PC-3 (cell line): ENCODE measurements at regions not wholly inside any gene's neighbourhood (a gene's known extent, or its start where the extent isn't known, plus 50 kb on each side); places are given as distances from the start of the nearest gene placed in this dataset.

Experiments used
- ATAC-seq: fragments of 200-7000 bp; cut with Tn5 transposase; 2 replicates; pipeline ENCODE4 v1.9.1; 2020; ENCODE audit warnings: mild to moderate bottlenecking, moderate library complexity
- BruUV-seq: library from RNA; stranded (reverse); fragments of 400-500 nt; replicated peaks from 2 replicates; lab custom pipeline; 2021; lab: Mats Ljungman, UMichigan
- CTCF ChIA-PET: fragments of 300-600 bp; sonication (Branson Sonifier 250); formaldehyde crosslinking; loops from one replicate; lab custom pipeline; 2022; ENCODE audit warnings: antibody characterized with exemption; lab: Charles Lee
- POLR2A ChIA-PET: fragments of 300-600 bp; sonication (Branson Sonifier 250); formaldehyde crosslinking; loops from one replicate; lab custom pipeline; 2022; ENCODE audit warnings: antibody characterized with exemption; ENCODE audit not compliant: unreplicated experiment; lab: Charles Lee
- DNase-seq: peaks from one replicate; pipeline ENCODE4 v3.0.0-alpha.2; 2015
- H2AFZ ChIP-seq: fragments of 300-600 bp; sonication (generic); 2 replicates; pipeline ENCODE4 v1.6.0; 2016; ENCODE audit warnings: antibody characterized with exemption, low read length
- H3F3A ChIP-seq: fragments of 300-600 bp; sonication (generic); one replicate; pipeline ENCODE4 v1.6.0; 2017; ENCODE audit warnings: antibody characterized with exemption, low read length, control low read depth, mild to moderate bottlenecking; ENCODE audit not compliant: unreplicated experiment
- H3K27ac ChIP-seq: fragments of 300-600 bp; sonication (generic); 2 replicates; pipeline ENCODE4 v1.5.1; 2016; ENCODE audit warnings: mild to moderate bottlenecking, low read length
- H3K27me3 ChIP-seq: fragments of 300-600 bp; sonication (generic); 2 replicates; pipeline ENCODE4 v1.6.1; 2016; ENCODE audit warnings: low read length, mixed read lengths
- H3K36me3 ChIP-seq: fragments of 300-600 bp; sonication (generic); 2 replicates; pipeline ENCODE4 v1.6.1; 2016; ENCODE audit warnings: low read depth, mixed run types, low read length, mixed read lengths
- H3K4me1 ChIP-seq: fragments of 300-600 bp; sonication (generic); 2 replicates; pipeline ENCODE4 v1.5.1; 2016; ENCODE audit warnings: low read length; ENCODE audit not compliant: insufficient read depth
- H3K4me2 ChIP-seq: fragments of 300-600 bp; sonication (generic); 2 replicates; pipeline ENCODE4 v1.6.0; 2016; ENCODE audit warnings: low read length
- H3K4me3 ChIP-seq: fragments of 300-600 bp; sonication (generic); 2 replicates; pipeline ENCODE4 v1.5.1; 2016; ENCODE audit warnings: mild to moderate bottlenecking, low read length, mixed read lengths
- H3K79me2 ChIP-seq: fragments of 300-600 bp; sonication (generic); 2 replicates; pipeline ENCODE4 v1.6.1; 2017; ENCODE audit warnings: low read length, mixed read lengths
- H3K9ac ChIP-seq: fragments of 300-600 bp; sonication (generic); 2 replicates; pipeline ENCODE4 v1.6.0; 2016; ENCODE audit warnings: mild to moderate bottlenecking, low read length
- H3K9me2 ChIP-seq: fragments of 300-600 bp; sonication (generic); replicated peaks from 2 replicates; pipeline ENCODE4 v1.6.1; 2016; ENCODE audit warnings: mixed run types, low read length, mixed read lengths
- H3K9me3 ChIP-seq: fragments of 300-600 bp; sonication (generic); 2 replicates; pipeline ENCODE4 v1.6.1; 2016; ENCODE audit warnings: low read length, mixed read lengths
- H4K20me1 ChIP-seq: fragments of 300-600 bp; sonication (generic); 2 replicates; pipeline ENCODE4 v1.6.1; 2016; ENCODE audit warnings: low read length, mixed read lengths
- CTCF ChIP-seq: fragments of 300-600 bp; sonication (generic); conservative IDR thresholded peaks from 2 replicates; pipeline ENCODE4 v1.5.1; 2017; ENCODE audit warnings: antibody characterized with exemption, low read depth, mild to moderate bottlenecking, low read length
- EZH2 ChIP-seq: fragments of 300-600 bp; sonication (generic); IDR thresholded peaks from one replicate; pipeline ENCODE4 v1.6.1; 2017; ENCODE audit warnings: antibody characterized with exemption, mild to moderate bottlenecking, low read length; ENCODE audit not compliant: unreplicated experiment
- EZH2phosphoT487 ChIP-seq: fragments of 300-600 bp; sonication (generic); IDR thresholded peaks from 2 replicates; pipeline ENCODE4 v1.6.1; 2018; ENCODE audit warnings: mild to moderate bottlenecking, antibody characterized with exemption, low read length, borderline replicate concordance
- intact Hi-C: fragments of 100-400 bp; cut with micrococcal nuclease; formaldehyde crosslinking; loops from 2 replicates; pipeline ENCODE4 v1.9.0; 2023

- Histone ChIP-seq H4K20me1 (no peaks in the 10 kb centered on the region), H3K27me3 (no peaks in the 10 kb centered on the region), H3K27ac (no peak overlapping the region), H3K4me2 (no peak overlapping the region), H3K9me2 (no peaks in the 10 kb centered on the region), H3K9ac (no peak overlapping the region), H3K9me3 (no peaks in the 10 kb centered on the region), H2AFZ (no peak overlapping the region), H3F3A (no peaks in the 10 kb centered on the region), H3K4me1 (no peaks in the 10 kb centered on the region), H3K79me2 (no peaks in the 10 kb centered on the region), H3K4me3 (no peak overlapping the region), H3K36me3 (no peaks in the 10 kb centered on the region)
- BruUV-seq, result no TSS peak
- intact Hi-C loops, result no loop called here
- TF ChIP-seq EZH2 (no peak), EZH2phosphoT487 (no peak), CTCF (no peak)
- CTCF ChIA-PET, result interaction anchor here (0.6 kb wide), 1 partner anchor 97 kb away, joined by 3 read pairs; no protein-coding TSS in a partner anchor
- ATAC-seq, result no peak
- DNase-seq, result no peak
- POLR2A ChIA-PET, result no interaction called here
Observed at GRCh38 chr3:168961271-168961670, 702.2 kb downstream of the MECOM start.

- POLR2A ChIA-PET, result no interaction called here
- Histone ChIP-seq H4K20me1 (no peaks in the 10 kb centered on the region), H3K36me3 (no peaks in the 10 kb centered on the region), H3F3A (no peaks in the 10 kb centered on the region), H3K27me3 (no peaks in the 10 kb centered on the region), H3K4me2 (no peak overlapping the region), H2AFZ (no peak overlapping the region), H3K79me2 (no peaks in the 10 kb centered on the region), H3K9ac (no peak overlapping the region), H3K27ac (no peak overlapping the region), H3K9me2 (no peaks in the 10 kb centered on the region), H3K4me3 (no peak overlapping the region), H3K4me1 (no peaks in the 10 kb centered on the region), H3K9me3 (no peaks in the 10 kb centered on the region)
- DNase-seq, result no peak
- intact Hi-C loops, result loop anchor here (10.0 kb wide), 1 partner anchor 705 kb away; the partner anchor contains the start of gene MECOM
- CTCF ChIA-PET, result no interaction called here
- no TSS peak for BruUV-seq
- TF ChIP-seq EZH2 (no peak), CTCF (no peak), EZH2phosphoT487 (no peak)
- no peak for ATAC-seq
Observed at GRCh38 chr3:168959731-168960130, 703.8 kb downstream of the MECOM start.

GRCh38 chr3:168958466-168958865 lies 705.0 kb downstream of the MECOM start:
- TF ChIP-seq CTCF (no peak), EZH2 (no peak), EZH2phosphoT487 (no peak)
- BruUV-seq, result no TSS peak
- intact Hi-C loops, result loop anchor here (10.0 kb wide), 1 partner anchor 706 kb away; the partner anchor contains the start of gene MECOM
- Histone ChIP-seq H3K9me2 (no peaks in the 10 kb centered on the region), H3K27ac (no peak overlapping the region), H2AFZ (no peak overlapping the region), H3F3A (no peaks in the 10 kb centered on the region), H3K27me3 (no peaks in the 10 kb centered on the region), H3K79me2 (no peaks in the 10 kb centered on the region), H3K4me1 (no peaks in the 10 kb centered on the region), H3K4me3 (no peak overlapping the region), H3K36me3 (no peaks in the 10 kb centered on the region), H3K9ac (no peak overlapping the region), H4K20me1 (no peaks in the 10 kb centered on the region), H3K9me3 (no peaks in the 10 kb centered on the region), H3K4me2 (no peak overlapping the region)
- CTCF ChIA-PET, result no interaction called here
- ATAC-seq (no peak), DNase-seq (no peak)
- POLR2A ChIA-PET, result no interaction called here
